Vagina (tissue), 2 donors: ENCODE measurements at regions not wholly inside any gene's neighbourhood (a gene's known extent, or its start where the extent isn't known, plus 50 kb on each side); places are given as distances from the start of the nearest gene placed in this dataset.
"Not testable (repeated sequence)": the region's sequence is repeated elsewhere in the genome, so short reads cannot be mapped to it uniquely, and the experiment has no call there.

Source experiments
- DNase-seq, 2 donors: peaks; one replicate each; pipeline ENCODE4 v3.0.0-alpha.2; 2017; ENCODE audit errors: extremely low spot score in 2 of 2
- H3K27ac ChIP-seq: fragments of 200-600 bp; sonication (generic); one replicate; pipeline ENCODE4 v1.5.1; 2019
- H3K27me3 ChIP-seq: fragments of 200-600 bp; sonication (generic); one replicate; pipeline ENCODE4 v1.5.1; 2019
- H3K36me3 ChIP-seq, 2 donors: fragments of 200-600 bp; sonication (generic); one replicate each; pipeline ENCODE4 v1.5.1; 2017 to 2019
- H3K4me1 ChIP-seq: fragments of 200-600 bp; sonication (generic); one replicate; pipeline ENCODE4 v1.5.1; 2019
- H3K4me3 ChIP-seq, 2 donors: fragments of 200-600 bp; sonication (generic); 1 replicate in 1 of 2; 2 replicates in 1 of 2; pipeline ENCODE4 v1.5.1; 2016 to 2019
- H3K9me3 ChIP-seq: fragments of 200-600 bp; sonication (generic); one replicate; pipeline ENCODE4 v1.5.1; 2019
- POLR2A ChIP-seq, 2 donors: fragments of 450-650 bp; IDR thresholded peaks; one replicate each; pipeline ENCODE4 v1.6.1; 2017; ENCODE audit warnings: antibody characterized with exemption in 2 of 2, mild to moderate bottlenecking in 2 of 2, moderate library complexity in 2 of 2
- POLR2AphosphoS5 ChIP-seq, 2 donors: sonication (generic); formaldehyde crosslinking; IDR thresholded peaks; one replicate each; pipeline ENCODE4 v1.9.0; 2017; ENCODE audit warnings: antibody characterized with exemption in 2 of 2, mild to moderate bottlenecking in 2 of 2, low read depth in 1 of 2; ENCODE audit not compliant: insufficient read depth in 1 of 2
- intact Hi-C: fragments of 100-400 bp; cut with DNase I; formaldehyde crosslinking; loops from one replicate; pipeline ENCODE4 v1.15.1; 2023
- TF ChIP-seq, protein P1 (sequence below), 3 experiments: fragments of 450-650 bp in 2 of 3; fragments of 200-600 bp in 1 of 3; sonication (generic) in 1 of 3; IDR thresholded peaks; one replicate each; pipeline ENCODE4 v1.5.1; 2017 to 2019; ENCODE audit warnings: antibody characterized with exemption in 3 of 3, mild to moderate bottlenecking in 2 of 3, moderate library complexity in 2 of 3

DNA sequence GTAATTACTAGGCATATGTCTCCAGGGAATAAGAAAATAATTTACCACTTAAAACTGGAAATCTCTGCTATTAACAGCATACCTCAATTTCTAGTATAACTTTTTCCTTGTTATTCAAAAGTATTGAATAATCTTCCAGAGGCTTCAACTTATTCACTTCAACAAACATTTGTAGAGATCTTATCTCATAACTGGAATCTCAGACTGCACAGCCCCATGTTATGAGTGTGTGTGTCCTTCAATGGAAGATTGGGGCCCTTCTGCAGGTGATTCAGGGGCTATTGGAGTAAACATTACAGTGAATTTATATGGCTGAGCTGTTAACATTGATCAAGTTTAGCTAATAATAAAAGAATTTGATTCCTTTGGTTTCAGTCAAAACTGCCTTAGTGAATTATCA, 946.1 kb downstream of the TTLL7 start:
- H3K27ac ChIP-seq = no peak overlapping the region
- no peak overlapping the region for H3K4me3 ChIP-seq
- TF ChIP-seq POLR2AphosphoS5 (IDR thresholded peaks at IDR 0.05; ENCODE audit: insufficient read depth in 1 of 2, low read depth in 1 of 2) (no peak), POLR2A (IDR thresholded peaks at IDR 0.05) (no peak)
- TF ChIP-seq, protein P1, sequence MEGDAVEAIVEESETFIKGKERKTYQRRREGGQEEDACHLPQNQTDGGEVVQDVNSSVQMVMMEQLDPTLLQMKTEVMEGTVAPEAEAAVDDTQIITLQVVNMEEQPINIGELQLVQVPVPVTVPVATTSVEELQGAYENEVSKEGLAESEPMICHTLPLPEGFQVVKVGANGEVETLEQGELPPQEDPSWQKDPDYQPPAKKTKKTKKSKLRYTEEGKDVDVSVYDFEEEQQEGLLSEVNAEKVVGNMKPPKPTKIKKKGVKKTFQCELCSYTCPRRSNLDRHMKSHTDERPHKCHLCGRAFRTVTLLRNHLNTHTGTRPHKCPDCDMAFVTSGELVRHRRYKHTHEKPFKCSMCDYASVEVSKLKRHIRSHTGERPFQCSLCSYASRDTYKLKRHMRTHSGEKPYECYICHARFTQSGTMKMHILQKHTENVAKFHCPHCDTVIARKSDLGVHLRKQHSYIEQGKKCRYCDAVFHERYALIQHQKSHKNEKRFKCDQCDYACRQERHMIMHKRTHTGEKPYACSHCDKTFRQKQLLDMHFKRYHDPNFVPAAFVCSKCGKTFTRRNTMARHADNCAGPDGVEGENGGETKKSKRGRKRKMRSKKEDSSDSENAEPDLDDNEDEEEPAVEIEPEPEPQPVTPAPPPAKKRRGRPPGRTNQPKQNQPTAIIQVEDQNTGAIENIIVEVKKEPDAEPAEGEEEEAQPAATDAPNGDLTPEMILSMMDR (IDR thresholded peaks at IDR 0.05) = no peak
- intact Hi-C loops = no loop called here
- no peaks in the 10 kb centered on the region for H3K27me3 ChIP-seq
- no peaks in the 10 kb centered on the region for H3K9me3 ChIP-seq
- H3K4me1 ChIP-seq = no peaks in the 10 kb centered on the region
- DNase-seq = no peak
- H3K36me3 ChIP-seq = no peaks in the 10 kb centered on the region

DNA sequence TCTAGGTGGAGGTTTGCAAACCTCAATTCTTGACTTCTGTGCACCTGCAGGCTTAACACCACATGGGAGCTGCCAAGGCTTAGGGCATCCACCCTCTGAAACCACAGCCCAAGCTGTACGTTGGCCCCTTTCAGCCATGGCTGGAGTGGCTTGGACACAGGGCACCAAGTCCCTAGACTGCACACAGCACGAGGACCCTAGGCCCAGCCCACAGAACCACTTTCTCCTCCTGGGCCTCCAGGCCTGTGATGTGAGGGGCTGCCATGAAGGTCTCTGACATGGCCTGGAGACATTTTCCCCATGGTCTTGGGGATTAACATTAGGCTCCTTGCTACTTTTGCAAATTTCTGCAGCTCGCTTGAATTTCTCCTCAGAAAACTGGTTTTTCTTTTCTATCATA, 947.9 kb downstream of the TTLL7 start:
- H3K4me3 ChIP-seq, H3K36me3 ChIP-seq, H3K27ac ChIP-seq, H3K4me1 ChIP-seq, DNase-seq, H3K27me3 ChIP-seq, intact Hi-C loops, H3K9me3 ChIP-seq: not testable (repeated sequence)

DNA sequence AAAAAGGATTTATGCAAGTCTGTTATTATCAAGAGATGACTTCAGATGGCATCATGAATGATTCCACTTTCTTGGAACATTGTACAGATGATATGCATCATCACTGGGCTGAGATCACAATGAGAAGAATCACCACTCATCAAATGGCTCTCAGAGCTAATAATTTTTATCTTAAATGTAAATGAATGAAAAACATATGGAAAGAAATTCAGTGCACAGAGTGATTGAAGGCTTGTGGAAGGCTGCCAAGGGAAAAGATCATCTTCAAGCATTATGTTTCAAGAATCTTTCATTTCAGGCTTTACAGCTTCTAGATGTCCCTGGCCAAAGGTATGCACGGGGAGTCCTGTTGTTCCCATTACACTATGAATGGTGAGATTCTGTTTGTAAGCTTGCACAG, 955.7 kb downstream of the TTLL7 start:
- Histone ChIP-seq H3K36me3 (no peaks in the 10 kb centered on the region), H3K27ac (no peak overlapping the region), H3K4me1 (no peaks in the 10 kb centered on the region), H3K27me3 (no peaks in the 10 kb centered on the region), H3K9me3 (no peaks in the 10 kb centered on the region), H3K4me3 (no peak overlapping the region)
- no peak for DNase-seq
- TF ChIP-seq POLR2AphosphoS5 (IDR thresholded peaks at IDR 0.05; ENCODE audit: insufficient read depth in 1 of 2, low read depth in 1 of 2) = no peak
- no peak for TF ChIP-seq POLR2A (IDR thresholded peaks at IDR 0.05)
- TF ChIP-seq, protein P1 (IDR thresholded peaks at IDR 0.05) = no peak
- intact Hi-C loops = no loop called here

- DNase-seq, H3K36me3 ChIP-seq, intact Hi-C loops: not testable (repeated sequence)
These were observed 959.8 kb downstream of the TTLL7 start for GRCh38 chr1:83039091-83039490.

GRCh38 chr1:83034851-83035250, 964.1 kb downstream of the TTLL7 start:
- no peak for DNase-seq
- intact Hi-C loops = no loop called here

More at GRCh38 chr1:83039091-83039490, 959.8 kb downstream of the TTLL7 start:
- H3K9me3 ChIP-seq, H3K27me3 ChIP-seq, H3K4me3 ChIP-seq, H3K27ac ChIP-seq, H3K4me1 ChIP-seq: not testable (repeated sequence)

DNA sequence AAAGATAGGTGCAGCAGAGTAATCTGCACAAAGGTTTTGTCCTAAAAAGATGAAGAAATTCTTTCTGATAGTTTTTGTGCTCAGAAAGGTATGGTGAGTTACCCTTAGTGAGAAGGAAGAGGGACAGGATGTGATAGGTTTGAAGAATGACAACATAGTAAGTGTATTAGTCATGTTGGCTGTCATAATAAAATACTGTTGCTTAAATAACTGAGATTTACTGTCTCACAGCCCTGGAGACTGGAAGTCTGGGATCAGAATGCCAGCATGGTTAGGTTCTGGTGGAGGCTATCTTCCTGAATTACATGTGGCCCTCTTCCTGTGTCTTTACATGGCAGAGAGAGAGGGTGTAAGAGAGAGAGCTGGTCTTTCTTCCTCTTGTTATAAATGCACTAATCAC, 965.2 kb downstream of the TTLL7 start:
- Histone ChIP-seq H3K27ac (no peak overlapping the region), H3K4me1 (no peaks in the 10 kb centered on the region), H3K36me3 (no peaks in the 10 kb centered on the region), H3K9me3 (no peaks in the 10 kb centered on the region), H3K4me3 (no peak overlapping the region), H3K27me3 (no peaks in the 10 kb centered on the region)
- DNase-seq = no peak
- TF ChIP-seq POLR2A (IDR thresholded peaks at IDR 0.05) (no peak), POLR2AphosphoS5 (IDR thresholded peaks at IDR 0.05; ENCODE audit: insufficient read depth in 1 of 2, low read depth in 1 of 2) (no peak)
- TF ChIP-seq, protein P1 (IDR thresholded peaks at IDR 0.05) = no peak
- intact Hi-C loops = no loop called here

More at GRCh38 chr1:83034851-83035250, 964.1 kb downstream of the TTLL7 start:
- TF ChIP-seq POLR2A (IDR thresholded peaks at IDR 0.05) (no peak), POLR2AphosphoS5 (IDR thresholded peaks at IDR 0.05; ENCODE audit: insufficient read depth in 1 of 2, low read depth in 1 of 2) (no peak)
- TF ChIP-seq, protein P1 (IDR thresholded peaks at IDR 0.05) = no peak
- no peaks in the 10 kb centered on the region for H3K9me3 ChIP-seq
- no peaks in the 10 kb centered on the region for H3K4me1 ChIP-seq
- no peaks in the 10 kb centered on the region for H3K27me3 ChIP-seq
- H3K36me3 ChIP-seq = no peaks in the 10 kb centered on the region
- H3K27ac ChIP-seq = no peak overlapping the region
- no peak overlapping the region for H3K4me3 ChIP-seq
